Mesendoderm (in vitro differentiated cells): ENCODE measurements at regions not wholly inside any gene's neighbourhood (a gene's known extent, or its start where the extent isn't known, plus 50 kb on each side); places are given as distances from the start of the nearest gene placed in this dataset.

ENCODE experiments used
- DNase-seq: peaks from one replicate; pipeline ENCODE4 v3.0.0; 2013
- H2AK5ac ChIP-seq: 2 replicates; pipeline ENCODE4 v1.6.1; 2013; ENCODE audit warnings: low read length, inconsistent platforms
- H2BK120ac ChIP-seq: 2 replicates; pipeline ENCODE4 v1.6.1; 2013; ENCODE audit warnings: low read depth, mild to moderate bottlenecking, low read length, moderate library complexity, mixed read lengths
- H2BK15ac ChIP-seq: replicated peaks from 2 replicates; pipeline ENCODE4 v1.6.1; 2013; ENCODE audit warnings: low read depth, mild to moderate bottlenecking, moderate library complexity
- H2BK5ac ChIP-seq: 2 replicates; pipeline ENCODE4 v1.6.1; 2013; ENCODE audit warnings: low read length, inconsistent platforms
- H3K18ac ChIP-seq: 2 replicates; pipeline ENCODE4 v1.6.1; 2013; ENCODE audit warnings: mild to moderate bottlenecking, low read length, mixed read lengths
- H3K23ac ChIP-seq: one replicate; pipeline ENCODE4 v1.6.1; 2013; ENCODE audit warnings: low read length
- H3K27ac ChIP-seq: 2 replicates; pipeline ENCODE4 v1.5.1; 2013; ENCODE audit warnings: low read depth, mild to moderate bottlenecking, inconsistent platforms, low read length, moderate library complexity
- H3K27me3 ChIP-seq: 2 replicates; pipeline ENCODE4 v1.6.1; 2013; ENCODE audit warnings: low read length, control low read depth, mild to moderate bottlenecking, inconsistent platforms; ENCODE audit not compliant: insufficient read depth, poor library complexity
- H3K36me3 ChIP-seq: 2 replicates; pipeline ENCODE4 v1.6.1; 2013; ENCODE audit warnings: low read length, inconsistent platforms; ENCODE audit not compliant: control insufficient read depth, insufficient read depth
- H3K4ac ChIP-seq: one replicate; pipeline ENCODE4 v1.6.1; 2013; ENCODE audit warnings: low read depth, mild to moderate bottlenecking, low read length, moderate library complexity
- H3K4me1 ChIP-seq: 2 replicates; pipeline ENCODE4 v1.6.1; 2013; ENCODE audit warnings: low read depth, low read length, inconsistent platforms; ENCODE audit not compliant: control insufficient read depth
- H3K4me2 ChIP-seq: 2 replicates; pipeline ENCODE4 v1.6.1; 2013; ENCODE audit warnings: low read length
- H3K4me3 ChIP-seq: 2 replicates; pipeline ENCODE4 v1.5.1; 2013; ENCODE audit warnings: mild to moderate bottlenecking, low read length
- H3K56ac ChIP-seq: one replicate; pipeline ENCODE4 v1.6.1; 2013; ENCODE audit warnings: low read length
- H3K79me1 ChIP-seq: 2 replicates; pipeline ENCODE4 v1.6.1; 2013; ENCODE audit warnings: low read length, inconsistent platforms
- H3K79me2 ChIP-seq: 2 replicates; pipeline ENCODE4 v1.6.1; 2013; ENCODE audit warnings: mild to moderate bottlenecking, low read length; ENCODE audit not compliant: control insufficient read depth, insufficient read depth
- H3K9ac ChIP-seq: 2 replicates; pipeline ENCODE4 v1.6.1; 2013; ENCODE audit warnings: low read length, inconsistent platforms
- H4K5ac ChIP-seq: one replicate; pipeline ENCODE4 v1.6.1; 2013; ENCODE audit warnings: low read length
- H4K8ac ChIP-seq: one replicate; pipeline ENCODE4 v1.6.1; 2013; ENCODE audit warnings: low read depth, mild to moderate bottlenecking, control low read depth, low read length, moderate library complexity
- WGBS: extraction: QIAGEN DNeasy Blood & Tissue Kit; methylation state at CpG from one replicate; pipeline ENCODE4 v1.1.7; 2013; ENCODE audit warnings: low lambda C conversion rate, missing lambda C conversion rate; ENCODE audit not compliant: insufficient coverage; ENCODE audit errors: extremely low coverage; 5-methylcytosine and 5-hydroxymethylcytosine counted together

DNA sequence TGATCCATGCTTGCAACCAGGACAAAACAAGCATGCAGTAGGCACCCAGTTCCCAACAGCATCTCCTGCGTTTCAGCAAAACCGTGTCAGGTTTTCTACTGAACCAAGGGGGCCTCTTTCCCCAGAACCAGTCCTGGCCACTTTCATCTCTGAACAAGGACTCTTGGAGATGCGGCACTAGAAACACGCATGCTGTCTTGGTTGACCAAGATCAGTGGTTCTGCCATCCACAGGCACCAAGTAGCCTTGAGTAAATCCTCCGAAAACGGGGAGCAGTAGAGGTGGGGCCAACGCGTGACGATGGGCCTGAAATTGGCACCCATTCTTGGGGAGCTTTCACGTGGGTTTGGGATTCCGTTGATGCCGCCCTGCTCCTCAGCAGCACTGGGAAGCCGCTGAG, 62.5 kb upstream of the AJAP1 start:
- no peak overlapping the region for H3K4ac ChIP-seq
- no peaks in the 10 kb centered on the region for H3K27me3 ChIP-seq
- no peaks in the 10 kb centered on the region for H3K79me2 ChIP-seq
- H3K4me3 ChIP-seq, result no peak overlapping the region
- no peak overlapping the region for H3K27ac ChIP-seq
- H3K4me1 ChIP-seq, result no peaks in the 10 kb centered on the region
- H3K79me1 ChIP-seq, result no peaks in the 10 kb centered on the region
- H4K8ac ChIP-seq, result no peak overlapping the region
- H3K4me2 ChIP-seq, result no peak overlapping the region
- no peak overlapping the region for H2BK5ac ChIP-seq
- no peak overlapping the region for H3K18ac ChIP-seq
- DNase-seq, result no peak
- no peak overlapping the region for H3K9ac ChIP-seq
- no peak overlapping the region for H2BK120ac ChIP-seq
- no peak overlapping the region for H2AK5ac ChIP-seq
- no peak overlapping the region for H2BK15ac ChIP-seq
- no peak overlapping the region for H4K5ac ChIP-seq
- H3K56ac ChIP-seq, result no peak overlapping the region
- no peak overlapping the region for H3K23ac ChIP-seq
- no peaks in the 10 kb centered on the region for H3K36me3 ChIP-seq
- WGBS, result no CpG with 5 or more reads among the region's 13 CpGs

DNA sequence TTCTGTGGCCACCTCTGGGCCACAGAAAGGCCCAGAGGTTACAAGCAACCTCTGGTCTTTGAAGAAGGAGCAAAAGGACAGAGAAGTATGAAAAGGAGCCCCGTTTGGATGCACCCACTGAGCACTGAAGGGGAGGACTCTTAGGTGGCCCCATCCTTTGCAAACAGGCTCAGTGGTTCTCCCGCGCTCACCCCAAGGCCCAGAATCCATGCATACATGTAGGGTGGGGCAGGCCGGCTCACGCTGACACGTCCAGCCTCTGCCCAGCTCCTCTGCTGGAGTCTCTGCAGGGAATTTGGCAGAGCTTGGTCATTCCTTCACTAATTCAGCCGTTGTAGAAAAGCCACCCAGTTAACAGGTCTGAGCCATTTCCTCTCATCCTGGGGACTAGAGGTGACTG, 61.3 kb upstream of the AJAP1 start:
- H2BK15ac ChIP-seq, result no peak overlapping the region
- no peak overlapping the region for H4K8ac ChIP-seq
- H3K79me1 ChIP-seq, result no peaks in the 10 kb centered on the region
- WGBS, result no CpG with 5 or more reads among the region's 7 CpGs
- H4K5ac ChIP-seq, result no peak overlapping the region
- no peak overlapping the region for H3K4me3 ChIP-seq
- no peak overlapping the region for H3K27ac ChIP-seq
- H2AK5ac ChIP-seq, result no peak overlapping the region
- H3K79me2 ChIP-seq, result no peaks in the 10 kb centered on the region
- H3K23ac ChIP-seq, result no peak overlapping the region
- no peaks in the 10 kb centered on the region for H3K27me3 ChIP-seq
- no peak overlapping the region for H3K9ac ChIP-seq
- no peak overlapping the region for H3K56ac ChIP-seq
- H3K18ac ChIP-seq, result no peak overlapping the region
- no peaks in the 10 kb centered on the region for H3K36me3 ChIP-seq
- H2BK5ac ChIP-seq, result no peak overlapping the region
- no peak overlapping the region for H3K4me2 ChIP-seq
- DNase-seq, result no peak
- no peak overlapping the region for H3K4ac ChIP-seq
- H3K4me1 ChIP-seq, result no peaks in the 10 kb centered on the region
- H2BK120ac ChIP-seq, result no peak overlapping the region

DNA sequence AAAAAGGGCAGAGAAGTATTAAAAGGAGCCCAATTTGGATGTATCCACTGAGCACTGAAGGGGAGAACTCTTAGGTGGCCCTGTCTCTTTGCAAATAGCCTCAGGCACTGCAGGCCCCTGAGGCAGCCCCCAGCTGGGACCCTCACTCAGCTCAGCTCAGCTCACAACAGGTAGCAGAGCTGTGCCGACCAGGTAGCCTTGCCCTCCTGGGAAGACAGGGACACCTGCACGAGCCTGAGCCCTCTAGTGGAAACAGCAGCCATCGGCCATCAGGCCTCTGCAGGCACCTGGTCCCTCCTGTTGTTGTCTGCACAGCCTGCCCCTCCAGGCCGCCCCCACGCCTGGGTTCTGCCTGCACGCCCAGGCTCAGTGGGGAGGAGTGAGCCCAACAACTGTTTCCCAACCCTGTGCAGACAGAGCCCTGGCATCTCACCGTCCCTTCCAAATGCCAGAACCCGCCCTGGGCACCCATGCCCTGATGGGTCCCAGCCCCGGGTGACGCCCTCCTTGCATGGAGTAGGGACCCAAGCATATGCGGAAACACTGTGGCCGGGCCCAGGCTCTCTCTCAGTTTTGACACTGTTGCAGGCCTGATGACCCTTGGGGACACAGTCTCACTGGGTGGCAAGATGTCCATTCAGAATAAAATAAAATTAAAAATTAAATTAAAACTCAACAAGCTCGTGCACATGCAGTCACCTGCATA, 60.0 kb upstream of the AJAP1 start:
- Histone ChIP-seq H3K18ac (no peak overlapping the region), H3K4me2 (no peak overlapping the region), H3K79me2 (no peaks in the 10 kb centered on the region), H2BK5ac (no peak overlapping the region), H3K23ac (no peak overlapping the region), H3K4me3 (no peak overlapping the region), H3K9ac (no peak overlapping the region), H3K56ac (no peak overlapping the region), H2BK15ac (no peak overlapping the region), H2BK120ac (no peak overlapping the region), H3K4me1 (no peaks in the 10 kb centered on the region), H3K27ac (no peak overlapping the region), H4K5ac (no peak overlapping the region), H3K4ac (no peak overlapping the region), H4K8ac (no peak overlapping the region), H3K27me3 (no peaks in the 10 kb centered on the region), H3K79me1 (no peaks in the 10 kb centered on the region), H2AK5ac (no peak overlapping the region), H3K36me3 (no peaks in the 10 kb centered on the region)
- peak; percentile 26 for DNase-seq
- no CpG with 5 or more reads among the region's 13 CpGs for WGBS

- WGBS, result no CpG with 5 or more reads among the region's 17 CpGs
- H3K27me3 ChIP-seq, result no peaks in the 10 kb centered on the region
Observed at GRCh38 chr1:4595341-4596225, 58.8 kb upstream of the AJAP1 start.

GRCh38 chr1:4596486-4596885, 57.9 kb upstream of the AJAP1 start:
- H2BK15ac ChIP-seq, result no peak overlapping the region
- no peak overlapping the region for H3K9ac ChIP-seq
- no peak overlapping the region for H3K23ac ChIP-seq
- no peak overlapping the region for H2BK120ac ChIP-seq
- no peak overlapping the region for H3K27ac ChIP-seq
- H3K4me1 ChIP-seq, result no peaks in the 10 kb centered on the region
- peak overlapping the region; percentile 3 for H3K56ac ChIP-seq
- H3K4ac ChIP-seq, result no peak overlapping the region
- H3K4me2 ChIP-seq, result no peak overlapping the region
- H4K8ac ChIP-seq, result no peak overlapping the region
- H3K79me1 ChIP-seq, result no peaks in the 10 kb centered on the region
- no peak for DNase-seq
- no peak overlapping the region for H2BK5ac ChIP-seq
- H3K27me3 ChIP-seq, result no peaks in the 10 kb centered on the region
- H3K36me3 ChIP-seq, result no peaks in the 10 kb centered on the region
- H4K5ac ChIP-seq, result no peak overlapping the region
- H3K18ac ChIP-seq, result no peak overlapping the region
- no peak overlapping the region for H2AK5ac ChIP-seq
- H3K79me2 ChIP-seq, result no peaks in the 10 kb centered on the region
- WGBS, result no CpG with 5 or more reads among the region's 8 CpGs
- no peak overlapping the region for H3K4me3 ChIP-seq

More at GRCh38 chr1:4595341-4596225, 58.8 kb upstream of the AJAP1 start:
- no peak overlapping the region for H3K23ac ChIP-seq
- H2BK15ac ChIP-seq, result no peak overlapping the region
- no peak overlapping the region for H4K8ac ChIP-seq
- no peak overlapping the region for H3K18ac ChIP-seq
- H3K4ac ChIP-seq, result no peak overlapping the region
- no peaks in the 10 kb centered on the region for H3K36me3 ChIP-seq
- H2BK5ac ChIP-seq, result no peak overlapping the region
- no peak overlapping the region for H3K56ac ChIP-seq
- H4K5ac ChIP-seq, result no peak overlapping the region
- no peak overlapping the region for H3K4me2 ChIP-seq
- H3K79me2 ChIP-seq, result no peaks in the 10 kb centered on the region
- no peak for DNase-seq
- H3K4me3 ChIP-seq, result no peak overlapping the region
- no peak overlapping the region for H3K9ac ChIP-seq
- H3K27ac ChIP-seq, result no peak overlapping the region
- H2BK120ac ChIP-seq, result no peak overlapping the region
- no peak overlapping the region for H2AK5ac ChIP-seq
- no peaks in the 10 kb centered on the region for H3K4me1 ChIP-seq
- H3K79me1 ChIP-seq, result no peaks in the 10 kb centered on the region
